ENCODE measurements at regions not wholly inside any gene's neighbourhood (a gene's known extent, or its start where the extent isn't known, plus 50 kb on each side); places are given as distances from the start of the nearest gene placed in this dataset.

DNA sequence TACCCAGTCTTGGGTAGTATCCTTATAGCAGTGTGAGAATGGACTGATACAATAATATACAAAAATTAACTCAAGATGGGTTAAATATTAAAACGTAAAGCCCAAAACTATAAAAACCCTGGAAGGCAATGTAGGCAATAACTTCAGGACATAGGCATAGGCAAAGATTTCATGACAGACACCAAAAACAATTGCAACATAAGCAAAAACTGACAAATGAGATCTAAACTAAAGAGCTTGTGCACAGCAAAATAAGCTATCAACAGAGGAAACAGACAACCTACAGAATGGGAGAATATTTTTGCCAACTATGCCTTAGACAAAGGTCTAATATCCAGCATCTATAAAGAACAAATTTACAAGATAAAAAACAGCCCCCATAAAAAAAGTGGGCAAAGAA is 204.8 kb upstream of the CCDC54 start:
- peaks cover 14% of the 10 kb centered on the region for H3K9me3 ChIP-seq
- H3K27ac ChIP-seq = no peak overlapping the region
- H3K36me3 ChIP-seq = no peaks in the 10 kb centered on the region
- no peaks in the 10 kb centered on the region for H3K27me3 ChIP-seq (replicated peaks; ENCODE audit: insufficient read depth)
- H3K4me1 ChIP-seq (ENCODE audit: control insufficient read depth in 1 of 2, low read depth in 2 of 2) = no peaks in the 10 kb centered on the region
- TF ChIP-seq, protein P1, sequence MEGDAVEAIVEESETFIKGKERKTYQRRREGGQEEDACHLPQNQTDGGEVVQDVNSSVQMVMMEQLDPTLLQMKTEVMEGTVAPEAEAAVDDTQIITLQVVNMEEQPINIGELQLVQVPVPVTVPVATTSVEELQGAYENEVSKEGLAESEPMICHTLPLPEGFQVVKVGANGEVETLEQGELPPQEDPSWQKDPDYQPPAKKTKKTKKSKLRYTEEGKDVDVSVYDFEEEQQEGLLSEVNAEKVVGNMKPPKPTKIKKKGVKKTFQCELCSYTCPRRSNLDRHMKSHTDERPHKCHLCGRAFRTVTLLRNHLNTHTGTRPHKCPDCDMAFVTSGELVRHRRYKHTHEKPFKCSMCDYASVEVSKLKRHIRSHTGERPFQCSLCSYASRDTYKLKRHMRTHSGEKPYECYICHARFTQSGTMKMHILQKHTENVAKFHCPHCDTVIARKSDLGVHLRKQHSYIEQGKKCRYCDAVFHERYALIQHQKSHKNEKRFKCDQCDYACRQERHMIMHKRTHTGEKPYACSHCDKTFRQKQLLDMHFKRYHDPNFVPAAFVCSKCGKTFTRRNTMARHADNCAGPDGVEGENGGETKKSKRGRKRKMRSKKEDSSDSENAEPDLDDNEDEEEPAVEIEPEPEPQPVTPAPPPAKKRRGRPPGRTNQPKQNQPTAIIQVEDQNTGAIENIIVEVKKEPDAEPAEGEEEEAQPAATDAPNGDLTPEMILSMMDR (IDR thresholded peaks at IDR 0.05) = no peak
- DNase-seq (ENCODE audit: low spot score) (no peak), ATAC-seq (ENCODE audit: insufficient number of reproducible peaks, low FRiP score, low read depth) (no peak)
- no peak overlapping the region for H3K4me3 ChIP-seq

DNA sequence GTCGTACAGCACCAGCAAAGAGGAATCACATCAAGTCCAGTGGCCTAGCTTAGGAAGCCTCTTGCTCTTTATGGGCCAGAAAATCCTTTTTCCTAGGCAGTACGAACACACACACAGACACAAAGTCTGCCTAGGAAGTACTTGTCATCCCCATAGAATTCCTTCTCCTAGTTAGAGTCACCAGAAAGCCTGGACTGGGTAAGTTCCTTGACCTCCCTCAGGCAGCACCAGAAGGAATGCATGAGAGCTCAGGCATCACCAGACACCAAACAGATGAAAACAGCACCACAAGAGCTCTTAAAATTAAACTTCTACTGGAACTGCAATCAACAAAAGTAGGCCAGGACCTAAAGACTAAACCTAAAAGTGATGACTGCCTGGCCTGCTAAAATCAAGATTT is 192.9 kb upstream of the CCDC54 start:
- Histone ChIP-seq H3K4me1 (ENCODE audit: control insufficient read depth in 1 of 2, low read depth in 2 of 2) (no peaks in the 10 kb centered on the region), H3K27ac (no peak overlapping the region), H3K9me3 (no peaks in the 10 kb centered on the region), H3K36me3 (no peaks in the 10 kb centered on the region), H3K27me3 (replicated peaks; ENCODE audit: insufficient read depth) (no peaks in the 10 kb centered on the region), H3K4me3 (no peak overlapping the region)
- ATAC-seq (ENCODE audit: insufficient number of reproducible peaks, low FRiP score, low read depth) (no peak), DNase-seq (ENCODE audit: low spot score) (no peak)
- TF ChIP-seq, protein P1 (IDR thresholded peaks at IDR 0.05) = no peak

DNA sequence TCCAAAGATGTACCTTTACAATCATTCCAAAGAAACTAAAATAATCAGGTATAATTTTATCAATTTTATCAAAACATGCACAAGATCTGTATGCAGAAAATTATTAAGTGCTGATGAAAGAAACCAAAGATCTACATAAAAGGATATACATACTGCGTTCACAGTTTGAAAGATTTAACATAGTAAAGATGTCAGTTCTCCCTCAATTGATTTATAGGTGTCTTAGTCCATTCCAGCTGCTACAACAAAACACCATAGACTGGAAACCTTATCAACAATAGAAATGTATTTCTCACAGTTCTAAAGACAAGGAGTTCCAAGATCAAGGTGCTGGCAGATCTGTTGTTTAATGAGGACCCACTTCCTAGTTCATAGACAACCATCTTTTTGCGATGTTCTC is 189.0 kb upstream of the CCDC54 start:
- H3K9me3 ChIP-seq = no peaks in the 10 kb centered on the region
- no peaks in the 10 kb centered on the region for H3K27me3 ChIP-seq (replicated peaks; ENCODE audit: insufficient read depth)
- TF ChIP-seq, protein P1 (IDR thresholded peaks at IDR 0.05) = no peak
- DNase-seq (ENCODE audit: low spot score) = no peak
- H3K27ac ChIP-seq = no peak overlapping the region
- H3K4me1 ChIP-seq (ENCODE audit: control insufficient read depth in 1 of 2, low read depth in 2 of 2) = no peaks in the 10 kb centered on the region
- no peak for ATAC-seq (ENCODE audit: insufficient number of reproducible peaks, low FRiP score, low read depth)
- no peak overlapping the region for H3K4me3 ChIP-seq
- no peaks in the 10 kb centered on the region for H3K36me3 ChIP-seq

DNA sequence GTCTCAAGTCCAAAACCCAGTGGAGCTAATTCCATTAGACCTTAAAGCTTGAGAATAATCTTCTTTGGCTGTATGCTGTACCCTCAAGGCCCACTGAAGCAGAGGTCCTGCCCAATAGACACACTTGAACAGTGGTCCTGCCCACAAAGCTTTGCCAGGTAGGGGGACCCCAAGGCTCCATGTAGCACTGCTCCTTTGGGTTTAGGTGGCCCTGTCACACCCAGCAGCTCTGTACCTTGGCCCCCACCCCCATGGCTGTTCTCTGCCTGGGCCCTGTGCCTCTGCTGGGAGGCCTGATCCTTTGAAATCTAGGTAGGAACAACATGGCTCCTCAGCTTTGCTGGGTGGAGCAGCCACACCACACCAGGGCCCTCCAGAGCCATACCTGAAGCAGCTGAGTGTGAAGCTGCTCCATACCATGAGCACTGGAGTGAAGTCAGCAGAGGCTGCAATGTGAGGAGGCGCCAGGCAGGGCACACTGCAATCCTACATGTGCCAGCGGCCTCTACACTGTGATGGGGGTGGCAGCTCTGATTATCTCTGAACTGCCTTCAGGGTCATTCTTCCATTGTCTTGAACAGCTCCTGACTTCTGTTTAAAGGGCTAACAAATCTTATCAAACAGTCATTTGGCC is 188.0 kb upstream of the CCDC54 start:
- TF ChIP-seq, protein P1 (IDR thresholded peaks at IDR 0.05) = no peak
- ATAC-seq (ENCODE audit: insufficient number of reproducible peaks, low FRiP score, low read depth) = no peak
- DNase-seq (ENCODE audit: low spot score) = no peak
- no peaks in the 10 kb centered on the region for H3K27me3 ChIP-seq (replicated peaks; ENCODE audit: insufficient read depth)
- H3K36me3 ChIP-seq = no peaks in the 10 kb centered on the region
- H3K9me3 ChIP-seq = no peaks in the 10 kb centered on the region
- H3K27ac ChIP-seq = no peak overlapping the region
- no peak overlapping the region for H3K4me3 ChIP-seq
- no peaks in the 10 kb centered on the region for H3K4me1 ChIP-seq (ENCODE audit: control insufficient read depth in 1 of 2, low read depth in 2 of 2)

DNA sequence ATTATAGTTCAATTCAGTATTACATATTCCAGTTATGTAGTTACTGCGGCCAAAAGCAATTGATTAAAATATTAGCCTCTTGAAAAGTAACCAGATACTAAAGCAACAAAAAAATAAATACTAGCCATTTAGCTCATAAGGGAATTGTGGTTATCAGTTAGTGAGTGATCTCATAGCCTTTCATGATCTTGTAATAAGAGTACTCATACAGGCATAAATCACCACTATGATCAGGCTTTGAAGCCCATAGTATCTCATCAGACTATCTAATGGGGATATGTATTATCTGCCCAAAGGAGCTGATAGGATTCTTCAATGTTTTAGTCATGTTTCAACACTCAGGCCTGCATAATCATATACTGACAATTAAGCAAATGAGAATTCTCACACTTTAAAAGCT is 184.1 kb upstream of the CCDC54 start:
- H3K27ac ChIP-seq = no peak overlapping the region
- ATAC-seq (ENCODE audit: insufficient number of reproducible peaks, low FRiP score, low read depth) (no peak), DNase-seq (ENCODE audit: low spot score) (no peak)
- no peaks in the 10 kb centered on the region for H3K36me3 ChIP-seq
- H3K27me3 ChIP-seq (replicated peaks; ENCODE audit: insufficient read depth) = no peaks in the 10 kb centered on the region
- no peak overlapping the region for H3K4me3 ChIP-seq
- TF ChIP-seq, protein P1 (IDR thresholded peaks at IDR 0.05) = no peak
- H3K9me3 ChIP-seq = no peaks in the 10 kb centered on the region
- H3K4me1 ChIP-seq (ENCODE audit: control insufficient read depth in 1 of 2, low read depth in 2 of 2) = peaks cover 3 to 10% of the 10 kb centered on the region in 2 donors
